ENCODE measurements at regions not wholly inside any gene's neighbourhood (a gene's known extent, or its start where the extent isn't known, plus 50 kb on each side); places are given as distances from the start of the nearest gene placed in this dataset.

GRCh38 chr2:155547571-155547970 lies 785.0 kb downstream of the NR4A2 start:
- no peak for TF ChIP-seq CTCF (conservative IDR thresholded peaks at IDR 0.05)
- no peak for TF ChIP-seq ZFX (IDR thresholded peaks at IDR 0.05)

Measured in C4-2B (cell line).